HK-2 (cell line): ENCODE measurements at regions not wholly inside any gene's neighbourhood (a gene's known extent, or its start where the extent isn't known, plus 50 kb on each side); places are given as distances from the start of the nearest gene placed in this dataset.

Experiments used
- DNase-seq: peaks from one replicate; pipeline ENCODE4 v3.0.0-alpha.2; 2018; ENCODE audit not compliant: unreplicated experiment

- DNase-seq = no peak
Observed at GRCh38 chr6:2429460-2429859, 184.1 kb upstream of the GMDS start.

GRCh38 chr6:2429032-2429431 is 183.6 kb upstream of the GMDS start:
- no peak for DNase-seq

GRCh38 chr6:2426561-2427340 is 181.3 kb upstream of the GMDS start:
- no peak for DNase-seq

- DNase-seq = no peak
Observed at GRCh38 chr6:2416128-2416712, 170.8 kb upstream of the GMDS start.

- DNase-seq = no peak
Observed at GRCh38 chr6:2414885-2415547, 169.6 kb upstream of the GMDS start.

- no peak for DNase-seq
Observed at GRCh38 chr6:2412731-2413130, 167.3 kb upstream of the GMDS start.

- no peak for DNase-seq
Observed at GRCh38 chr6:2410656-2411380, 165.4 kb upstream of the GMDS start.

GRCh38 chr6:2407525-2407924 is 162.1 kb upstream of the GMDS start:
- DNase-seq = no peak

GRCh38 chr6:2404211-2404929 is 159.0 kb upstream of the GMDS start:
- DNase-seq = no peak

GRCh38 chr6:2403546-2403945 is 158.1 kb upstream of the GMDS start:
- no peak for DNase-seq

- DNase-seq = no peak
Observed at GRCh38 chr6:2396846-2397630, 151.6 kb upstream of the GMDS start.

- DNase-seq = no peak
Observed at GRCh38 chr6:2396042-2396657, 150.7 kb upstream of the GMDS start.

- DNase-seq = no peak
Observed at GRCh38 chr6:2388554-2389324, 143.3 kb upstream of the GMDS start.

- no peak for DNase-seq
Observed at GRCh38 chr6:2387445-2387844, 142.0 kb upstream of the GMDS start.

- DNase-seq = no peak
Observed at GRCh38 chr6:2385471-2385983, 140.1 kb upstream of the GMDS start.

- no peak for DNase-seq
Observed at GRCh38 chr6:2384528-2384927, 139.1 kb upstream of the GMDS start.

GRCh38 chr6:2381872-2382661 is 136.7 kb upstream of the GMDS start:
- DNase-seq = no peak

GRCh38 chr6:2378891-2379652 is 133.7 kb upstream of the GMDS start:
- DNase-seq = no peak
